ENCODE measurements at regions not wholly inside any gene's neighbourhood (a gene's known extent, or its start where the extent isn't known, plus 50 kb on each side); places are given as distances from the start of the nearest gene placed in this dataset.

GRCh38 chr5:12109075-12109688 lies 204.9 kb upstream of the CTNND2 start:
- H2AFZ ChIP-seq (ENCODE audit: low read length): no peak overlapping the region
- H3K27ac ChIP-seq (ENCODE audit: insufficient read length, low read depth, low read length): no peak overlapping the region
- H3K9ac ChIP-seq (ENCODE audit: extremely low read depth, insufficient read length, low read length): no peak overlapping the region
- no peaks in the 10 kb centered on the region for H3K9me3 ChIP-seq (ENCODE audit: control insufficient read depth, low read depth, low read length)
- H3T11ph ChIP-seq (ENCODE audit: low read length): no peak overlapping the region
- Mint-ChIP-seq H3K27ac (0 out of 7 replicates have a peak overlapping the region, but pooled peaks of 1 of the 3 experiments have one; percentile 21), H3K4me1 (no peaks in the 10 kb centered on the region), H3K4me3 (no peak overlapping the region), H3K27me3 (ENCODE audit: low read depth) (no peaks in the 10 kb centered on the region), H3K36me3 (ENCODE audit: insufficient read depth in 1 of 3, low read depth in 3 of 3) (no peaks in the 10 kb centered on the region), H3K9me3 (no peaks in the 10 kb centered on the region)
- DNase-seq: no peak
- H2BK12ac ChIP-seq (ENCODE audit: insufficient read length, low read depth, low read length): no peak overlapping the region
- H4K8ac ChIP-seq (replicated peaks; ENCODE audit: insufficient read length, low read depth, low read length): no peak overlapping the region
- H2AK5ac ChIP-seq (ENCODE audit: insufficient read length, low read length): no peak overlapping the region
- H4K20me1 ChIP-seq (ENCODE audit: control insufficient read depth, insufficient read depth, insufficient read length): no peaks in the 10 kb centered on the region
- H3K14ac ChIP-seq (ENCODE audit: insufficient read depth, low read length): no peak overlapping the region
- no peak overlapping the region for H3K56ac ChIP-seq (ENCODE audit: insufficient read length, low read depth, low read length)
- H3K27me3 ChIP-seq (ENCODE audit: insufficient read depth, low read length): no peaks in the 10 kb centered on the region
- H3K79me1 ChIP-seq (ENCODE audit: insufficient read depth, low read depth, low read length, poor library complexity, severe bottlenecking): no peaks in the 10 kb centered on the region
- H4K5ac ChIP-seq (ENCODE audit: insufficient read length, low read depth, low read length): no peak overlapping the region
- no peak overlapping the region for H2BK5ac ChIP-seq (ENCODE audit: insufficient read length, low read length)
- H3K23me2 ChIP-seq (ENCODE audit: insufficient read length, low read depth, low read length, poor library complexity, severe bottlenecking): no peaks in the 10 kb centered on the region
- no peak overlapping the region for H3K18ac ChIP-seq (ENCODE audit: insufficient read length, low read depth, low read length)
- no peaks in the 10 kb centered on the region for H3K4me1 ChIP-seq (ENCODE audit: insufficient read depth, low read length)
- no peak overlapping the region for H3K4me2 ChIP-seq (ENCODE audit: insufficient read depth, insufficient read length, low read length)
- H3K23ac ChIP-seq (ENCODE audit: insufficient read length, low read depth, low read length): no peak overlapping the region
- no peaks in the 10 kb centered on the region for H3K79me2 ChIP-seq (ENCODE audit: insufficient read depth, low read length)
- H2BK20ac ChIP-seq (ENCODE audit: low read depth, low read length, poor library complexity, severe bottlenecking): no peak overlapping the region
- H3K4ac ChIP-seq (ENCODE audit: low read depth, low read length): no peak overlapping the region
- H4K91ac ChIP-seq (ENCODE audit: insufficient read length, low read depth, low read length): no peak overlapping the region
- no peak for TF ChIP-seq CTCF (conservative IDR thresholded peaks at IDR 0.05)
- H2BK120ac ChIP-seq (ENCODE audit: low read depth, low read length, poor library complexity, severe bottlenecking): no peak overlapping the region
- H2BK15ac ChIP-seq (ENCODE audit: low read depth, low read length): no peak overlapping the region
- no CpG with 5 or more reads among the region's 5 CpGs for WGBS (ENCODE audit: extremely low coverage, insufficient read length, low lambda C conversion rate)
